SK-N-SH (cell line): ENCODE measurements at regions not wholly inside any gene's neighbourhood (a gene's known extent, or its start where the extent isn't known, plus 50 kb on each side); places are given as distances from the start of the nearest gene placed in this dataset.

Source experiments
- CTCF ChIA-PET: fragments of 300-600, 350-600 bp; formaldehyde crosslinking; extraction: SDS; loops from one replicate; lab custom pipeline; 2021; lab: Yijun Ruan, JAX
- POLR2A ChIA-PET: fragments of 350-600 bp; sonication (Branson Sonifier 250); formaldehyde crosslinking; extraction: SDS; loops from one replicate; lab custom pipeline; 2020; ENCODE audit warnings: antibody characterized with exemption, inconsistent platforms; lab: Yijun Ruan, JAX
- DNase-seq: peaks from one replicate; pipeline ENCODE4 v3.0.0; 2012
- H2AFZ ChIP-seq: fragments of 200-600 bp; sonication (generic); 2 replicates; pipeline ENCODE4 v1.8.1; 2016; ENCODE audit warnings: antibody characterized with exemption, mild to moderate bottlenecking, low read depth
- H3F3A ChIP-seq: fragments of 200-600 bp; sonication (generic); replicated peaks from 2 replicates; pipeline ENCODE3; 2016; ENCODE audit warnings: antibody characterized with exemption, mild to moderate bottlenecking; ENCODE audit not compliant: insufficient read depth
- H3K27ac ChIP-seq, 2 experiments: fragments of 200-500 bp in 1 of 2; fragments of 200-600 bp in 1 of 2; sonication (Bioruptor generic) in 1 of 2; sonication (generic), shearing (Covaris generic) in 1 of 2; 2 replicates each; pipeline versions ENCODE4 v1.5.1 to v1.6.1; 2014 to 2016; ENCODE audit warnings: low read depth in 2 of 2, inconsistent platforms in 1 of 2, low read length in 1 of 2, mild to moderate bottlenecking in 1 of 2, mixed read lengths in 1 of 2
- H3K27me3 ChIP-seq: fragments of 200-600 bp; sonication (generic), shearing (Covaris generic); 2 replicates; pipeline ENCODE4 v1.6.1; 2016; ENCODE audit warnings: mixed run types; ENCODE audit not compliant: insufficient read depth
- H3K36me3 ChIP-seq, 2 experiments: fragments of 200-500 bp in 1 of 2; fragments of 200-600 bp in 1 of 2; sonication (Bioruptor generic) in 1 of 2; sonication (generic) in 1 of 2; replicated peaks in 1 of 2; 2 replicates each; pipeline versions ENCODE3 to v1.5.1; 2014 to 2016; ENCODE audit warnings: low read length in 1 of 2, mild to moderate bottlenecking in 1 of 2; ENCODE audit not compliant: insufficient read depth in 2 of 2, control insufficient read depth in 1 of 2
- H3K4me1 ChIP-seq, 2 experiments: fragments of 200-500 bp in 1 of 2; fragments of 200-600 bp in 1 of 2; sonication (Bioruptor generic) in 1 of 2; sonication (generic), shearing (Covaris generic) in 1 of 2; 2 replicates each; pipeline versions ENCODE4 v1.5.1 to v1.6.1; 2014 to 2016; ENCODE audit warnings: low read depth in 1 of 2, low read length in 1 of 2, mixed run types in 1 of 2; ENCODE audit not compliant: insufficient read depth in 2 of 2, control insufficient read depth in 1 of 2
- H3K4me2 ChIP-seq: fragments of 200-600 bp; sonication (generic), shearing (Covaris generic); 2 replicates; pipeline ENCODE4 v1.6.1; 2017; ENCODE audit warnings: mixed run types
- H3K4me3 ChIP-seq, 2 experiments: fragments of 200-500 bp in 1 of 2; fragments of 200-600 bp in 1 of 2; sonication (Bioruptor generic) in 1 of 2; sonication (generic), shearing (Covaris generic) in 1 of 2; 2 replicates each; pipeline versions ENCODE4 v1.5.1 to v1.8.1; 2014 to 2016; ENCODE audit warnings: low read depth in 2 of 2, inconsistent platforms in 1 of 2, low read length in 1 of 2, mild to moderate bottlenecking in 1 of 2, mixed read lengths in 1 of 2, moderate library complexity in 1 of 2
- H3K79me2 ChIP-seq: fragments of 200-600 bp; sonication (generic); 2 replicates; pipeline ENCODE4 v1.8.1; 2017; ENCODE audit warnings: mild to moderate bottlenecking; ENCODE audit not compliant: insufficient read depth
- H3K9ac ChIP-seq: fragments of 200-600 bp; sonication (generic); 2 replicates; pipeline ENCODE4 v1.6.1; 2017; ENCODE audit warnings: mixed run types
- H3K9me2 ChIP-seq: fragments of 200-600 bp; sonication (generic); 2 replicates; pipeline ENCODE4 v1.6.1; 2017; ENCODE audit warnings: mixed run types
- H3K9me3 ChIP-seq: fragments of 200-600 bp; sonication (generic); 2 replicates; pipeline ENCODE4 v1.6.1; 2017; ENCODE audit warnings: mixed run types, mild to moderate bottlenecking, moderate library complexity
- H4K20me1 ChIP-seq: fragments of 200-600 bp; sonication (generic); 2 replicates; pipeline ENCODE4 v1.6.1; 2017; ENCODE audit warnings: mild to moderate bottlenecking, mixed run types; ENCODE audit not compliant: insufficient read depth
- ELF1 ChIP-seq: IDR thresholded peaks from 2 replicates; pipeline ENCODE4 v1.4.0; 2012
- FOXJ3 ChIP-seq: sonication (generic); formaldehyde crosslinking; IDR thresholded peaks from 2 replicates; pipeline ENCODE4 v1.5.1; 2020; ENCODE audit warnings: mild to moderate bottlenecking, missing genetic modification reagents
- JUND ChIP-seq: IDR thresholded peaks from 2 replicates; pipeline ENCODE4 v1.4.0; 2012
- MXI1 ChIP-seq: IDR thresholded peaks from 2 replicates; pipeline ENCODE4 v1.6.1; 2012; ENCODE audit warnings: mild to moderate bottlenecking, low read depth, low read length, improper control_type of control experiment
- NFIC ChIP-seq: IDR thresholded peaks from 2 replicates; pipeline ENCODE4 v1.4.0; 2012; ENCODE audit warnings: borderline replicate concordance
- POLR2AphosphoS5 ChIP-seq: IDR thresholded peaks from 2 replicates; pipeline ENCODE4 v1.6.1; 2012; ENCODE audit warnings: low read depth, low read length
- RCOR1 ChIP-seq: fragments of 150-350 bp; IDR thresholded peaks from 2 replicates; pipeline ENCODE4 v1.6.1; 2017; ENCODE audit warnings: antibody characterized with exemption, low read length
- RXRA ChIP-seq: IDR thresholded peaks from 2 replicates; pipeline ENCODE4 v1.4.0; 2012; ENCODE audit warnings: low read depth, mild to moderate bottlenecking, borderline replicate concordance
- USF2 ChIP-seq: fragments of 150-350 bp; IDR thresholded peaks from 2 replicates; pipeline ENCODE4 v1.6.1; 2017; ENCODE audit warnings: antibody characterized with exemption, low read length, low read depth, borderline replicate concordance
- ZBTB33 ChIP-seq: IDR thresholded peaks from 2 replicates; pipeline ENCODE4 v1.4.0; 2012; ENCODE audit warnings: low read depth, borderline replicate concordance
- WGBS: methylation state at CpG from one replicate; pipeline ENCODE4 v1.1.6; 2017; ENCODE audit warnings: low lambda C conversion rate; 5-methylcytosine and 5-hydroxymethylcytosine counted together

- H3K9me2 ChIP-seq, result no peaks in the 10 kb centered on the region
Observed at GRCh38 chr19:28169168-28169887, 1043.6 kb downstream of the UQCRFS1 start.

DNA sequence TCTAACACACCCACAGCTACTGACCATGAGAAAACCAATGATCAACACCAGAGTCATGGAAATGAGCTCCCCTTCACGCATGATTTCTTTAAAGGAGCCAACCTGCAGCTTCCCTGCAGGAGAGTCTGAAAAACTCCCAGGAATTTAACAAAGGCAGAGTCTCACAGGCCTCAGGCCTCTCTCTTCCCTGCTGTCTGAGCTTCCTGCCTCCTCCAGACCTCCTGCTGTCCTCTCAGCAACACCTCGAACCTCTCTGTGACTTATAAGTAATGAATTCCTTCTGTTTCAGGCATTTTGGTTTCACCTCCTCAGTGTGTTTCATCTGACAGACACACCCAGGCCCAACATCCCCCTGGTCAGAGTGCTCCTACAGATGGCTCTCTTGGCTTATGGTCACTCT is 1044.4 kb downstream of the UQCRFS1 start:
- Histone ChIP-seq H3K4me3 (no peak overlapping the region), H3K9ac (no peak overlapping the region), H2AFZ (no peak overlapping the region), H4K20me1 (no peaks in the 10 kb centered on the region), H3K4me1 (no peaks in the 10 kb centered on the region), H3K9me2 (no peaks in the 10 kb centered on the region), H3K36me3 (no peaks in the 10 kb centered on the region), H3K27ac (no peak overlapping the region), H3K9me3 (no peaks in the 10 kb centered on the region), H3F3A (no peaks in the 10 kb centered on the region), H3K79me2 (no peaks in the 10 kb centered on the region), H3K27me3 (no peaks in the 10 kb centered on the region), H3K4me2 (no peak overlapping the region)
- ChIA-PET CTCF (no interaction called here), POLR2A (no interaction called here)
- TF ChIP-seq FOXJ3 (CRISPR knock-in tag), result no peak
- no peak for TF ChIP-seq RCOR1
- TF ChIP-seq ZBTB33, result no peak
- 5% methylated on average over 2 of the region's 2 CpGs for WGBS
- no peak for DNase-seq

More at GRCh38 chr19:28169168-28169887, 1043.6 kb downstream of the UQCRFS1 start:
- POLR2A ChIA-PET, result no interaction called here
- no peaks in the 10 kb centered on the region for H3K27me3 ChIP-seq
- H3K36me3 ChIP-seq, result no peaks in the 10 kb centered on the region
- H3K4me2 ChIP-seq, result no peak overlapping the region
- no peak overlapping the region for H2AFZ ChIP-seq
- no peaks in the 10 kb centered on the region for H4K20me1 ChIP-seq
- no peaks in the 10 kb centered on the region for H3K79me2 ChIP-seq
- H3K9me3 ChIP-seq, result no peaks in the 10 kb centered on the region
- H3K27ac ChIP-seq, result no peak overlapping the region
- DNase-seq, result no peak
- no peak overlapping the region for H3K9ac ChIP-seq
- TF ChIP-seq MXI1, result no peak
- TF ChIP-seq JUND, result no peak
- TF ChIP-seq NFIC, result no peak
- TF ChIP-seq USF2, result no peak
- no peak for TF ChIP-seq RXRA
- no peak for TF ChIP-seq FOXJ3 (CRISPR knock-in tag)
- no peak for TF ChIP-seq POLR2AphosphoS5
- no peak for TF ChIP-seq ZBTB33
- TF ChIP-seq ELF1, result no peak
- H3K4me3 ChIP-seq, result no peak overlapping the region
- WGBS, result 2% methylated on average over 5 of the region's 5 CpGs
- CTCF ChIA-PET, result interaction anchor here (1.2 kb wide), 1 partner anchor 10 kb away, joined by 3 read pairs; no protein-coding TSS in a partner anchor
- H3F3A ChIP-seq, result no peaks in the 10 kb centered on the region
- H3K4me1 ChIP-seq, result no peaks in the 10 kb centered on the region
